NOMO-1 (cell line): ENCODE measurements at regions not wholly inside any gene's neighbourhood (a gene's known extent, or its start where the extent isn't known, plus 50 kb on each side); places are given as distances from the start of the nearest gene placed in this dataset.

Experiments used
- DNase-seq, 2 experiments: peaks; one replicate each; lab custom pipeline; 2025; ENCODE audit not compliant: unreplicated experiment in 2 of 2; lab: John Stamatoyannopoulos, UW

DNA sequence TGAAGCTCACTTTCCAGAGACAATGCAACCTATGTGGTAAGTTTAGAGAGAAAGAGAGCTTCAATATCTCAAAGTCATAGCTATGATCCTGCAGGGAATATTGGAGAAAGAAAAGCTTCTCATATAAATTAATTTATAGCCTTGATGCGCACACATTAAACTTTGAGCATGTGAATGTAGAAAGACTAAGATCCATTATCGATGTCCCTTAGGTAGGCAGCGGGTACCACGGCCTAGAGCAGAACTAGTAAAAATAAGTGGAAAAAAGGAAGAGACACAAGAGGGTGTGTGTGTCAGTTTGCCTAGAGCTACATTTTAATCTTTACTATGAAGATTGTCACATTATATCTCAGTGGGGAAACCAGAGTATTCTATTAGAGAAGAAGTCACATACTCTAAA is 685.6 kb downstream of the AMY1C start:
- no peak for DNase-seq

- DNase-seq, result no peak
These were observed 690.3 kb downstream of the AMY1C start for GRCh38 chr1:104440011-104440410.

GRCh38 chr1:104456724-104457123 is 707.0 kb downstream of the AMY1C start:
- DNase-seq, result no peak

GRCh38 chr1:104459886-104460285 is 710.2 kb downstream of the AMY1C start:
- no peak for DNase-seq

DNA sequence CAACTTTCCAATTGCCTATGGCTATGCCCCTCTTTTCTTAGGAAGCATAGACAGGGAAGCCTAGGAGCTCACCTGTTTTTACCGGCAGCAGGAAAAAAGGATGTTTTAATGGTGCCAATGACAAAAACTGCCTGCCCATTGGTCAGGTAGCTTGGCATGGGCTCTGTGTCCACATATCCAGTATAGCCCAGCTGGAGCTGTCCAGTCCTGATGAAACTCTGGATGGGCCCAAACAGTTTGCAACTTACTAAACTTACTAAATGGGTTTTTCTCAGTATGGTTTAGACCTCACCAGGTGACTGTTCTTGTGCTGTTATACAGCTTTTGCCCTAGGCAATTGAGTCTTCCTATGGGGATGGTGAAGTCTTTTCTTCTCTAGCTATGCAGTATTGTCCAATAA is 711.2 kb downstream of the AMY1C start:
- no peak for DNase-seq

- no peak for DNase-seq
These were observed 713.5 kb downstream of the AMY1C start for GRCh38 chr1:104463126-104463697.

- DNase-seq, result no peak
These were observed 716.4 kb downstream of the AMY1C start for GRCh38 chr1:104466068-104466467.

DNA sequence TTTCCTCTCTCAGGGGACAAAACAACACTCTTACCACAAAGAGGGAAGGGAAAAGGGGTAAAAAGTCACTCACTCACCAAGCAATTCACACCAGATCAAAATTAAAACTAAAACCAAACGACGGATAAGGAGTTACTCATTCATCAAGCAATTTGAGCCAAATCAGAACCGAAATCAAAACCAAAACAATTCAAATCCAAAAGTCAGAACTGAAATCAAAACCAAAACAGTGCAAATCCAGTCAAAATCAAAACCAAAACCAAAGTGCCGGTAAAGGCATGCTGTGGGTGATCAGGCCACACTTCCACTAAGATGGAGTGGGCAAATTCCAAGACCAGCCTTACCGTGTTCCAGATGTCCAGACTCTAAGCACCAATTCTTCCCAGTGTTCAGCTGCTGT is 717.9 kb downstream of the AMY1C start:
- DNase-seq, result no peak

DNA sequence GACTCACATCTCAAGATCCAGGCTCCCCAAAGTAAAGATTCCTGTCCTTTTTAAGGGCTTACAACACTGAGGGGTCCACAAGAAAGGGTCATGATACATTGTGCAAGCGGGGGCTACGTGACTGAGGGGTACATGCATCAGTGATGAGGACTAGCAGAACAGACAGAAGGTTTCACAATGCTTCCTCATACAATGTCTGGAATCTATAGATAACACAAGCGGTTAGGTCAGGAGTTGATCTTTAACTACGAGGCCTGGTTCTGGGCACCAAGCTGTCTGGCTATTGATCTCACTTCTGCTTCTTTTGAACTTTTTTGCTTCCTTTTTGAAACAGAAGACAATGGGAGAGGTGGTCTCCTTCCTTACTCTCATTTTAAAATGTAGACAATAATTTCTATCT is 718.6 kb downstream of the AMY1C start:
- DNase-seq, result peak; percentile 4 to 36

GRCh38 chr1:104476126-104476525 is 726.4 kb downstream of the AMY1C start:
- DNase-seq, result no peak

GRCh38 chr1:104488296-104489015 is 738.8 kb downstream of the AMY1C start:
- DNase-seq, result no peak

DNA sequence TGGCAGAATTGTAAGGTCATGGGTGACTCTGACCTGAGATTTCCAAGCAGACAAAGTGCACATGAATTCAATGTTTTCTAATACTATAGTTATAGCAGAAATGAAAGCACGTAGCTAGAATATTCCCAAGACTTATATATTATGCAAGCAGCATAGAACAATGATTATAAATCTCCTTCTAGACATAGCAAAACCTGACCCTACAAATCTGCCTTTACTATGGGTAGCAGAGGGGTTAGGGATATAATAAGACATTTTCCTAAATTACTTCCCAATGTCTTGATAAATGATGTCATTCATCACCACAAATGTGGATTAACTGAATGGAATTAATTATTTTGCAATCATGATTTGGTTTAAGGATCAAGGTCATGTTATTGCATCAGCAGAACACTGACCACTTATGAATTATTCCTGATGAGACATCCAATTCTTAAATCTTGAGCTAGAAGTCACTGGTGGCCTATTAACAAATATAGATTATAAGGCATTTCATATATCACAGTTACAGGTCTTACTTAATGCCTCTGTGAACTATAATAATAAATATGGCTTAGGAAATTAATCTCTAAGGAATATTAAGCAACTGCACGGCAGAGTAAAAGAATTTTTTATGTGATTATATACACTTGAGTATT is 776.6 kb downstream of the AMY1C start:
- no peak for DNase-seq

- no peak for DNase-seq
These were observed 782.3 kb downstream of the AMY1C start for GRCh38 chr1:104531990-104532389.

DNA sequence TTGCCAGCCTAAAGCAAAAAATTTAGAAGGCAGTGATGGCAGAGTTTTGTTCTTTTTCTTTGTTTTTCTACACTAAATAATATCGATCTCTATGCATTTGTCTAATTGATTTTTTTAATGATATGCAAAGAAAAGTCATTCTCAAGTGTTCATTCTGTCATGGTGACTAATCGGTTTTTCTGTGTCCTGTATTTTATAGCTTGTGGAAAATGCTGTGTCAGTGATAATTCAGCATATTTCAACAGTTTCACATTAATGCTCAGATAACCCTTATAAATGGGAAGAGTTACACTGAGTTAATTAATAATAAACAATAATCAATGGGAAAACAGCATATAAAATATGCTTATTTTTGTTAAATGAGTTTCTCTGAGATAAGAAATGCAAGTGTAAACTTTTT is 824.9 kb downstream of the AMY1C start:
- DNase-seq, result no peak

- DNase-seq, result peak; percentile 20 to 40
These were observed 843.2 kb downstream of the AMY1C start for GRCh38 chr1:104592926-104593325.

DNA sequence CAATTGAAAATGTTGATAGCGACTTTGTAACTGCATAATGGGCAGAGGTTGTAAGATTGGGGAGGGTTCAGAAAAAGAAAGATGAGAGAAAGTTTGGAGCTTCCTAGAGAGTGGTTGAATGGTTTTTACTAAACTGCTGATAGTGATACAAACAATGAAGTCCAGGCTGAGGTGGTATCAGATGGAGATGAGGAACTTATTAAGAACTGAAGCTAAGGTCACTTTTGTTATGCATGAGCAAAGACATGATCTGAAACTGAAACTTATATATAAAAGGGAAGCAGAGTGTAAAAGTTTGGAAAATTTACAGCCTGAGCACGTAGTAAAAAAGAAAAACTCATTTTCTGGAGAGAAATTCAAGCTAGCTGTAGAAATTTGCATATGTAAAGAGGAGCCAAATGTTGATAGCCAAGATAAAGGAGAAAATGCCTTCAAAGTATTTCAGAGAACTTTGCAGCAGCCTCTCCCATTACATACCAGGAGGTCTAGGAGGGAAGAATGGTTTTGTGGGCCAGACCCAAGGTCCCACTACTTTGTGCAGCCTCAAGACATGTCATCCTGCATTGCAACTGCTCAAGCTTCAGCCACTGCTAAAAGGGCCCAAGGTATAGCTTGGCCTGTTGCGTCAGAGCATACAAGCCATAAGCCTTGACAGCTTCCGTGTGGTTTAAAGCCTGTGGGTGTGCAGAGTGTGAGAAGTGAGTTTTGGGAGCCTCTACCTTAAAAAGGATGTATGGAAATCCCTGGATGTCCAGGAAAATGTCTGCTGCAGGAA is 843.9 kb downstream of the AMY1C start:
- DNase-seq, result peak; percentile 56 to 90

DNA sequence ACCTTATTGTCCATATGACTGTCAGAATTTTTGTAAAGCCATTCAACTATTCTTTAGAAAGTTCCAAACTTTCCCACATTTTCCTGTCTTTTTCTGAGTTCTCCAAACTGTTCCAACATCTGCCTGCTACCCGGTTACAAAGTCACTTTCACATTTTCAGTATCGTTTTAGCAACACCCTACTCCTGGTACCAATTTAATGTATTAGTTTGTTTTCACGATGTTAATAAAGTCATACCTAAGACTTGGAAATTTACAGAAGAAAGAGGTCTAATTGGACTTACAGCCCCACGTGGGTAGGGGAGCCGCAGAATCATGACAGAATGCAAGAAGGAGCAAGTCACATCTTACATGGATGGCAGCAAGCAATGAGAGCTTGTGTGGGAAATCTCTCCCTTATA is 867.8 kb downstream of the AMY1C start:
- no peak for DNase-seq

GRCh38 chr1:104621221-104621620 is 871.5 kb downstream of the AMY1C start:
- DNase-seq, result no peak

GRCh38 chr1:104624538-104624937 is 874.8 kb downstream of the AMY1C start:
- DNase-seq, result peak in 1 of 2 experiments; percentile 0

DNA sequence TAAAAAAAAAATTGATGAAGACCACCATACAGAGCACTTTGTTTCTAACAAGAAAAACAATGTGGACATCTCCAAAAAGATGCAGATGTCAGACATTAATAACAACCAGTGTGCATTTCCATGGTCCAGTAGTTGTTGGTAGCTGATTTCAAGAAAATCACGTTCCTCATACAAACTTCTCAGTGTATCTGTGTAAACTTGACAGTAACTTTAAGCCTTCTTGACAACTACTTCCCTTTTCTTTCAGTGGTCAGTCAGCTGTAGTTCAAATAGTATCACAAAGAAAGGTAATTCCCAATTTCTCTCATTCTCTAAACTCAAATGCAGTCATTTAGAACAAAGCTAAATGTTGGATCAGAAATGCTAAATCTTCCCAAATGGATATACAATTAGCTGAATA is 879.9 kb downstream of the AMY1C start:
- DNase-seq, result peak in 1 of 2 experiments; percentile 33

- DNase-seq, result no peak
These were observed 881.0 kb downstream of the AMY1C start for GRCh38 chr1:104630567-104631149.
